CD4-positive, alpha-beta T cell (primary cell): ENCODE measurements at regions not wholly inside any gene's neighbourhood (a gene's known extent, or its start where the extent isn't known, plus 50 kb on each side); places are given as distances from the start of the nearest gene placed in this dataset.

Experiments used
- ATAC-seq: fragments of 200-7000 bp; cut with Tn5 transposase; one replicate; pipeline ENCODE4 v1.10.0; 2022; ENCODE audit warnings: mild to moderate bottlenecking; ENCODE audit not compliant: poor library complexity
- CTCF ChIA-PET: fragments of 350-600 bp; sonication (Branson Sonifier 250); formaldehyde crosslinking; loops from one replicate; lab custom pipeline; 2021; ENCODE audit warnings: antibody characterized with exemption, inconsistent platforms; lab: Charles Lee
- POLR2A ChIA-PET: fragments of 350-600 bp; sonication (Branson Sonifier 250); formaldehyde crosslinking; loops from one replicate; lab custom pipeline; 2021; ENCODE audit warnings: antibody characterized with exemption, inconsistent platforms; lab: Charles Lee
- DNase-seq, 14 experiments: peaks; one replicate each; pipeline ENCODE4 v3.0.0-alpha.2; 2013 to 2020; ENCODE audit warnings: mixed read lengths in 2 of 14
- H3K27ac ChIP-seq, 2 donors: one replicate each; pipeline versions ENCODE4 v1.5.1 to v1.7.0; 2013; ENCODE audit warnings: low read length in 2 of 2, low read depth in 1 of 2, mild to moderate bottlenecking in 1 of 2
- H3K27me3 ChIP-seq, 2 experiments: 1 replicate in 1 of 2; 2 replicates in 1 of 2; pipeline versions ENCODE4 v1.6.1 to v1.7.0; 2013; ENCODE audit warnings: low read length in 2 of 2, control low read depth in 1 of 2, mild to moderate bottlenecking in 1 of 2, moderate library complexity in 1 of 2; ENCODE audit not compliant: insufficient read depth in 2 of 2, control insufficient read depth in 1 of 2
- H3K36me3 ChIP-seq: one replicate; pipeline ENCODE4 v1.6.1; 2013; ENCODE audit warnings: low read length, control low read depth; ENCODE audit not compliant: insufficient read depth
- H3K4me1 ChIP-seq: one replicate; pipeline ENCODE4 v1.6.1; 2013; ENCODE audit warnings: low read length, control low read depth; ENCODE audit not compliant: insufficient read depth
- H3K4me3 ChIP-seq: one replicate; pipeline ENCODE4 v1.5.1; 2013; ENCODE audit warnings: mild to moderate bottlenecking, low read length, moderate library complexity
- H3K9me3 ChIP-seq, 2 experiments: 1 replicate in 1 of 2; 2 replicates in 1 of 2; pipeline versions ENCODE4 v1.6.1 to v1.7.0; 2013; ENCODE audit warnings: low read length in 2 of 2, mild to moderate bottlenecking in 2 of 2, control low read depth in 1 of 2, moderate library complexity in 1 of 2; ENCODE audit not compliant: control insufficient read depth in 1 of 2, insufficient read depth in 1 of 2
- H3K27ac Mint-ChIP-seq: one replicate; pipeline ENCODE4 v1.8.0; 2020; ENCODE audit warnings: mixed read lengths
- H3K27me3 Mint-ChIP-seq: one replicate; pipeline ENCODE4 v1.8.0; 2021; ENCODE audit warnings: mixed read lengths
- H3K36me3 Mint-ChIP-seq: one replicate; pipeline ENCODE4 v1.8.0; 2021; ENCODE audit warnings: low read depth, mixed read lengths
- H3K4me1 Mint-ChIP-seq: one replicate; pipeline ENCODE4 v1.8.0; 2021; ENCODE audit warnings: low read depth, mixed read lengths
- H3K4me3 Mint-ChIP-seq: one replicate; pipeline ENCODE4 v1.8.0; 2020; ENCODE audit warnings: mild to moderate bottlenecking, mixed read lengths
- H3K9me3 Mint-ChIP-seq: one replicate; pipeline ENCODE4 v1.8.0; 2020; ENCODE audit warnings: mixed read lengths
- CTCF ChIP-seq: fragments of 200-600 bp; IDR thresholded peaks from one replicate; pipeline ENCODE4 v1.8.0; 2022; ENCODE audit warnings: antibody characterized with exemption, mild to moderate bottlenecking
- intact Hi-C, 2 experiments: fragments of 100-400 bp; cut with DNase I in 1 of 2; cut with micrococcal nuclease in 1 of 2; formaldehyde crosslinking; loops; one replicate each; pipeline versions ENCODE4 v1.15.1 to v1.9.0; 2023 to 2025; cut with DNase I, micrococcal nuclease

GRCh38 chr5:73233053-73233460 lies 60.1 kb downstream of the TMEM174 start:
- Mint-ChIP-seq H3K27me3 (peaks cover 83% of the 10 kb centered on the region), H3K4me3 (peak overlapping the region; percentile 47), H3K27ac (no peak overlapping the region), H3K9me3 (no peaks in the 10 kb centered on the region), H3K36me3 (no peaks in the 10 kb centered on the region), H3K4me1 (peaks cover 30% of the 10 kb centered on the region)
- Histone ChIP-seq H3K9me3 (peaks cover 0 to 31% of the 10 kb centered on the region in 2 experiments), H3K27me3 (peaks cover 63 to 91% of the 10 kb centered on the region in 2 experiments), H3K4me3 (no peak overlapping the region), H3K36me3 (no peaks in the 10 kb centered on the region), H3K27ac (no peak overlapping the region), H3K4me1 (peaks cover 24% of the 10 kb centered on the region)
- intact Hi-C loops, result no loop called here
- ATAC-seq (no peak), DNase-seq (peak in 1 of 14 experiments; percentile 8)
- no peak for TF ChIP-seq CTCF
- CTCF ChIA-PET, result no interaction called here
- POLR2A ChIA-PET, result no interaction called here

- H3K4me1 Mint-ChIP-seq, result peaks cover 30% of the 10 kb centered on the region
- Histone ChIP-seq H3K36me3 (no peaks in the 10 kb centered on the region), H3K4me1 (peaks cover 24% of the 10 kb centered on the region), H3K9me3 (peaks cover 0 to 31% of the 10 kb centered on the region in 2 experiments), H3K27ac (no peak overlapping the region), H3K27me3 (peaks cover 69 to 93% of the 10 kb centered on the region in 2 experiments), H3K4me3 (no peak overlapping the region)
- ChIA-PET CTCF (no interaction called here), POLR2A (no interaction called here)
- H3K27me3 Mint-ChIP-seq, result peaks cover 89% of the 10 kb centered on the region
- intact Hi-C loops, result no loop called here
- peak overlapping the region; percentile 47 for H3K4me3 Mint-ChIP-seq
- DNase-seq, result peak in 2 of 14 experiments; percentile 14 to 17
- no peak for TF ChIP-seq CTCF
- no peaks in the 10 kb centered on the region for H3K36me3 Mint-ChIP-seq
- ATAC-seq, result peak; percentile 29
- H3K9me3 Mint-ChIP-seq, result no peaks in the 10 kb centered on the region
- H3K27ac Mint-ChIP-seq, result no peak overlapping the region
Measured at GRCh38 chr5:73232266-73233041, 59.5 kb downstream of the TMEM174 start.

DNA sequence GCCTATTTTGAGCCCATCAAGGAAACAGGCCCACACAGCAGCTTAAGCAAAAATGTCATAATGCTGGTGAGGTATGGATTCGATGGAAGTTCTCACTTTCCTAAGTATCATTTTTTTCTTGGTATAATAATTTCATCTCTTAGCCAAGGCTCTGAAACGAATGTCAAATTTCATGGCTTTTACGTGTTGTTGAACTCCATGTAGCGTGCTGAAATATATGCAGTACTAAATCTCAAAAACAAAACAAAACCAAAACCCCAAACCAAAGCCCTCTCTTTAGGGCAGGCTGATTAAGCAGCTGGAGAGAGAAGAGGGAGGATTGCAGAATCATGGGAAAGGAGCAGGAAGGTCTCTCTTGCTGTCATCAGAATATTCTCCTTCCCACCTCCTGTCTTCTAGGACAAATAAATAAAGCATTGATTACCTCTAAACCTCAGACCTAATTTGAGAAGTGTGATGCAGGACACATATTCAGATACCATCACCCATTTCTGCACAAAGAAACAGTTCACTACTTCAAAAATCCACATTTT lies 58.3 kb downstream of the TMEM174 start:
- ChIA-PET POLR2A (no interaction called here), CTCF (no interaction called here)
- H3K27me3 Mint-ChIP-seq, result peaks cover 90% of the 10 kb centered on the region
- Histone ChIP-seq H3K27me3 (peaks cover 67 to 88% of the 10 kb centered on the region in 2 experiments), H3K4me1 (peaks cover 24% of the 10 kb centered on the region), H3K36me3 (no peaks in the 10 kb centered on the region), H3K27ac (no peak overlapping the region), H3K4me3 (no peak overlapping the region), H3K9me3 (peaks cover 0 to 31% of the 10 kb centered on the region in 2 experiments)
- no peaks in the 10 kb centered on the region for H3K9me3 Mint-ChIP-seq
- no peak overlapping the region for H3K4me3 Mint-ChIP-seq
- DNase-seq (no peak), ATAC-seq (no peak)
- intact Hi-C loops, result no loop called here
- no peak overlapping the region for H3K27ac Mint-ChIP-seq
- H3K4me1 Mint-ChIP-seq, result peaks cover 30% of the 10 kb centered on the region
- TF ChIP-seq CTCF, result no peak
- no peaks in the 10 kb centered on the region for H3K36me3 Mint-ChIP-seq
